ENCODE measurements at regions not wholly inside any gene's neighbourhood (a gene's known extent, or its start where the extent isn't known, plus 50 kb on each side); places are given as distances from the start of the nearest gene placed in this dataset.

- TF ChIP-seq, protein P1, sequence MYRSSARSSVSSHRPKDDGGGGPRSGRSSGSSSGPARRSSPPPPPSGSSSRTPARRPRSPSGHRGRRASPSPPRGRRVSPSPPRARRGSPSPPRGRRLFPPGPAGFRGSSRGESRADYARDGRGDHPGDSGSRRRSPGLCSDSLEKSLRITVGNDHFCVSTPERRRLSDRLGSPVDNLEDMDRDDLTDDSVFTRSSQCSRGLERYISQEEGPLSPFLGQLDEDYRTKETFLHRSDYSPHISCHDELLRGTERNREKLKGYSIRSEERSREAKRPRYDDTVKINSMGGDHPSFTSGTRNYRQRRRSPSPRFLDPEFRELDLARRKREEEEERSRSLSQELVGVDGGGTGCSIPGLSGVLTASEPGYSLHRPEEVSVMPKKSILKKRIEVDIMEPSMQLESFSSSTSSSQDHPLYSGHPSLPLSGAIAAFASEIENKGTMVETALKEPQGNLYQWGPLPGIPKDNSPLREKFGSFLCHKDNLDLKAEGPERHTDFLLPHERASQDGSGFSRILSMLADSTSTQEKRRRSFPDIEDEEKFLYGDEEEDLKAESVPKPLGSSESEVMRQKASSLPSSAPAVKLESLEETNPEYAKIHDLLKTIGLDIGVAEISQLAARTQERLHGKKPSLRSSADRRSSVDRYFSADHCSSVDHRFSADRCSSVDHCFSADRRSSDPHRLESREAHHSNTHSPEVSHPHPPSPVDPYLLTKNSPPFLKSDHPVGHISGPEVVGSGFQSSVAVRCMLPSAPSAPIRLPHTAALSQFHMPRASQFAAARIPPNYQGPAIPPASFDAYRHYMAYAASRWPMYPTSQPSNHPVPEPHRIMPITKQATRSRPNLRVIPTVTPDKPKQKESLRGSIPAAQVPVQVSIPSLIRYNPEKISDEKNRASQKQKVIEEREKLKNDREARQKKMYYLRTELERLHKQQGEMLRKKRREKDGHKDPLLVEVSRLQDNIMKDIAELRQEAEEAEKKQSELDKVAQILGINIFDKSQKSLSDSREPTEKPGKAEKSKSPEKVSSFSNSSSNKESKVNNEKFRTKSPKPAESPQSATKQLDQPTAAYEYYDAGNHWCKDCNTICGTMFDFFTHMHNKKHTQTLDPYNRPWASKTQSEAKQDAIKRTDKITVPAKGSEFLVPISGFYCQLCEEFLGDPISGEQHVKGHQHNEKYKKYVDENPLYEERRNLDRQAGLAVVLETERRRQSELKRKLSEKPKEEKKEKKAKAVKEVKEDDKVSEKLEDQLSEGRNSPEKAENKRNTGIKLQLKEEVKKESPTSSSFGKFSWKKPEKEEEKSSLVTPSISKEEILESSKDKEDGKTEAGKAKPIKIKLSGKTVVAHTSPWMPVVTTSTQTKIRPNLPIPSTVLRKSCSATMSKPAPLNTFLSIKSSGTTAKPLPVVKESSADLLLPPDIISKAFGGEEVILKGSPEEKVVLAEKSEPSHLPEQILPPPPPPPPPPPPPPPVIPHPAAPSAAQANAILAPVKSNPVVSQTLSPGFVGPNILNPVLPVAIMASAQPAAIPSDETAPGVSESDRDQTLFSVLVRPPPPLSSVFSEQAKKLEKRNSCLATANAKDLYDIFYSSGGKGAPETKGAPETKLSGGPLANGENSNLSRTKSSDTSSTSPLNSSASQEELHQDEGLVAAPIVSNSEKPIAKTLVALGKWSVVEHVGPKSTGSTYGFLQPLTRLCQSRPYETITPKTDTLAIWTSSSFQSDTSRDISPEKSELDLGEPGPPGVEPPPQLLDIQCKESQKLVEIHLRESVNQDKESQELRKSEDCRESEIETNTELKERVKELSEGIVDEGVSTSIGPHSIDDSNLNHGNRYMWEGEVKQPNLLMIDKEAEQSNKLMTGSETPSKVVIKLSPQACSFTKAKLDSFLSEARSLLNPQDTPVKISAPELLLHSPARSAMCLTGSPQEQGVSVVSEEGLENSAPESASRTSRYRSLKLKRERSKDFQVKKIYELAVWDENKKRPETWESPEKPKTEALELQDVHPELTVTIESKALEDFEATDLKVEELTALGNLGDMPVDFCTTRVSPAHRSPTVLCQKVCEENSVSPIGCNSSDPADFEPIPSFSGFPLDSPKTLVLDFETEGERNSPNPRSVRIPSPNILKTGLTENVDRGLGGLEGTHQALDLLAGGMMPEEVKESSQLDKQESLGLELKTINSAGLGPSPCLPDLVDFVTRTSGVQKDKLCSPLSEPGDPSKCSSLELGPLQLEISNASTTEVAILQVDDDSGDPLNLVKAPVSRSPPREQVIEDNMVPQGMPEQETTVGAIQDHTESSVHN (CRISPR knock-in tag; IDR thresholded peaks at IDR 0.05): no peak
Observed at GRCh38 chr7:27424749-27425148, 182.1 kb downstream of the EVX1 start (continued).

- Histone ChIP-seq H3K79me2 (ENCODE audit: insufficient read depth, low read length) (no peaks in the 10 kb centered on the region), H4K20me1 (ENCODE audit: insufficient read depth, low read length) (no peaks in the 10 kb centered on the region), H3K9ac (ENCODE audit: insufficient read depth, low read depth, low read length) (no peak overlapping the region), H3K9me3 (ENCODE audit: low read length) (no peaks in the 10 kb centered on the region), H3K4me3 (replicated peaks in 1 of 3; ENCODE audit: insufficient read depth in 1 of 3, low read depth in 2 of 3, low read length in 3 of 3) (no peak overlapping the region), H3K27me3 (ENCODE audit: control insufficient read depth in 1 of 2, insufficient read depth in 2 of 2, low read length in 2 of 2) (peaks cover 0 to 2% of the 10 kb centered on the region in 2 experiments; a peak in 2 of 5 replicates), H2AFZ (ENCODE audit: low read length) (no peak overlapping the region), H3K4me1 (ENCODE audit: insufficient read depth, low read length) (no peaks in the 10 kb centered on the region), H3K27ac (ENCODE audit: extremely low read length, insufficient read depth, low read length) (no peak overlapping the region), H3K36me3 (replicated peaks in 1 of 2; ENCODE audit: control insufficient read depth in 1 of 2, insufficient read depth in 2 of 2, low read length in 2 of 2) (no peaks in the 10 kb centered on the region), H3K4me2 (ENCODE audit: low read depth, low read length) (no peak overlapping the region)
- no TSS peak for BruUV-seq (replicated peaks)
- no peak for FAIRE-seq
- intact Hi-C loops (cut with micrococcal nuclease; ENCODE audit: unreplicated experiment): no loop called here
- TF ChIP-seq SMAD9 (CRISPR knock-in tag; IDR thresholded peaks at IDR 0.05) (no peak), MZF1 (CRISPR knock-in tag; IDR thresholded peaks at IDR 0.05; ENCODE audit: borderline replicate concordance) (no peak), POLR2AphosphoS2 (IDR thresholded peaks at IDR 0.05; ENCODE audit: low read depth, low read length) (no peak), CAMTA2 (CRISPR knock-in tag; IDR thresholded peaks at IDR 0.05; ENCODE audit: borderline replicate concordance) (no peak), NFATC3 (CRISPR knock-in tag; IDR thresholded peaks at IDR 0.05) (no peak), ZNF83 (CRISPR knock-in tag; IDR thresholded peaks at IDR 0.05; ENCODE audit: borderline replicate concordance) (no peak), ZNF607 (CRISPR knock-in tag; IDR thresholded peaks at IDR 0.05; ENCODE audit: borderline replicate concordance) (no peak)
- in situ Hi-C loops (cut with HindIII; ENCODE audit: extremely low pct_ligation_motif_present, low pct_unique_long_range_greater_than_20kb): no loop called here
- ChIA-PET POLR2A (no interaction called here), CTCF (ENCODE audit: low intra/inter-chr PET ratio, low total read pairs) (no interaction called here)
- ATAC-seq: no peak
- DNase-seq (ENCODE audit: low spot score): no peak
- WGBS (ENCODE audit: low lambda C conversion rate): 41% methylated on average over 4 of the region's 4 CpGs
Observed at GRCh38 chr7:27427416-27427815, 184.8 kb downstream of the EVX1 start.
